Peyer's patch (tissue), 4 donors: ENCODE measurements at regions not wholly inside any gene's neighbourhood (a gene's known extent, or its start where the extent isn't known, plus 50 kb on each side); places are given as distances from the start of the nearest gene placed in this dataset.

ENCODE experiments used
- DNase-seq, 3 donors: peaks; one replicate each; pipeline ENCODE4 v3.0.0-alpha.2; 2017 to 2019
- H3K27ac ChIP-seq, 4 donors: fragments of 200-600 bp; sonication (generic); one replicate each; pipeline ENCODE4 v1.5.1; 2016 to 2019
- H3K27me3 ChIP-seq, 2 donors: fragments of 200-600 bp; sonication (generic); one replicate each; pipeline ENCODE4 v1.5.1; 2019
- H3K36me3 ChIP-seq, 3 donors: fragments of 200-600 bp; sonication (generic); one replicate each; pipeline ENCODE4 v1.5.1; 2016 to 2019
- H3K4me1 ChIP-seq, 4 donors: fragments of 200-600 bp; sonication (generic); one replicate each; pipeline ENCODE4 v1.5.1; 2016 to 2019
- H3K4me3 ChIP-seq, 4 donors: fragments of 200-600 bp; sonication (generic); 1 replicate in 3 of 4; 2 replicates in 1 of 4; pipeline ENCODE4 v1.5.1; 2016 to 2019; ENCODE audit warnings: mild to moderate bottlenecking in 1 of 4
- H3K9me3 ChIP-seq, 4 donors: fragments of 200-600 bp; sonication (generic); one replicate each; pipeline ENCODE4 v1.5.1; 2016 to 2019; ENCODE audit warnings: mild to moderate bottlenecking in 1 of 4
- POLR2A ChIP-seq, 2 donors: fragments of 450-650 bp; IDR thresholded peaks; one replicate each; pipeline ENCODE4 v1.5.1; 2017; ENCODE audit warnings: antibody characterized with exemption in 2 of 2, mild to moderate bottlenecking in 2 of 2, moderate library complexity in 2 of 2
- TF ChIP-seq, protein P1 (sequence below), 6 experiments: fragments of 450-650 bp in 4 of 6; fragments of 200-600 bp in 2 of 6; sonication (generic) in 1 of 6; IDR thresholded peaks; one replicate each; pipeline ENCODE4 v1.5.1; 2017 to 2019; ENCODE audit warnings: antibody characterized with exemption in 6 of 6, mild to moderate bottlenecking in 3 of 6, moderate library complexity in 1 of 6

DNA sequence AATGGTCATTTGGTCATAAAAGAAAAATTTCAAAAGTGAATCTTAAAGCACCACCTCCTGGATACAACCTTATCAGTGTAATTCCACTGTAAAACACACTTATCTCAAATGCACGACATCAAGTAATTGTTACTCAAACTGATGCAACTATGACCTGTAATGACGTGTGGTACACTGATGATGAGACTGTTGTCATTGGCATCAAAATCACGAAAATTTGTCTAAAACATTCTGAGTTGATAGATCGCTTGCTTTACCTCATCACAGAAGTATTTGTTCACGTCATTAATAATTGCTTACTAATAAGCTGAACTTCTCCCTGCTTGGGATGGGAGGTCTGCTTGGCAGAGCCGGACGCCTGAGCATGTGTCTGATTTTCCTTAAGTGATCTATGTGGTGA, 221.8 kb upstream of the KLF6 start:
- no peak overlapping the region for H3K27ac ChIP-seq
- no peak for DNase-seq
- H3K4me1 ChIP-seq, result no peaks in the 10 kb centered on the region
- TF ChIP-seq, protein P1, sequence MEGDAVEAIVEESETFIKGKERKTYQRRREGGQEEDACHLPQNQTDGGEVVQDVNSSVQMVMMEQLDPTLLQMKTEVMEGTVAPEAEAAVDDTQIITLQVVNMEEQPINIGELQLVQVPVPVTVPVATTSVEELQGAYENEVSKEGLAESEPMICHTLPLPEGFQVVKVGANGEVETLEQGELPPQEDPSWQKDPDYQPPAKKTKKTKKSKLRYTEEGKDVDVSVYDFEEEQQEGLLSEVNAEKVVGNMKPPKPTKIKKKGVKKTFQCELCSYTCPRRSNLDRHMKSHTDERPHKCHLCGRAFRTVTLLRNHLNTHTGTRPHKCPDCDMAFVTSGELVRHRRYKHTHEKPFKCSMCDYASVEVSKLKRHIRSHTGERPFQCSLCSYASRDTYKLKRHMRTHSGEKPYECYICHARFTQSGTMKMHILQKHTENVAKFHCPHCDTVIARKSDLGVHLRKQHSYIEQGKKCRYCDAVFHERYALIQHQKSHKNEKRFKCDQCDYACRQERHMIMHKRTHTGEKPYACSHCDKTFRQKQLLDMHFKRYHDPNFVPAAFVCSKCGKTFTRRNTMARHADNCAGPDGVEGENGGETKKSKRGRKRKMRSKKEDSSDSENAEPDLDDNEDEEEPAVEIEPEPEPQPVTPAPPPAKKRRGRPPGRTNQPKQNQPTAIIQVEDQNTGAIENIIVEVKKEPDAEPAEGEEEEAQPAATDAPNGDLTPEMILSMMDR (IDR thresholded peaks at IDR 0.05), result peak in 2 of 6 experiments; percentile 3 to 11
- no peak for TF ChIP-seq POLR2A (IDR thresholded peaks at IDR 0.05)
- H3K4me3 ChIP-seq, result no peak overlapping the region
- no peaks in the 10 kb centered on the region for H3K27me3 ChIP-seq
- H3K36me3 ChIP-seq, result no peaks in the 10 kb centered on the region
- no peaks in the 10 kb centered on the region for H3K9me3 ChIP-seq

DNA sequence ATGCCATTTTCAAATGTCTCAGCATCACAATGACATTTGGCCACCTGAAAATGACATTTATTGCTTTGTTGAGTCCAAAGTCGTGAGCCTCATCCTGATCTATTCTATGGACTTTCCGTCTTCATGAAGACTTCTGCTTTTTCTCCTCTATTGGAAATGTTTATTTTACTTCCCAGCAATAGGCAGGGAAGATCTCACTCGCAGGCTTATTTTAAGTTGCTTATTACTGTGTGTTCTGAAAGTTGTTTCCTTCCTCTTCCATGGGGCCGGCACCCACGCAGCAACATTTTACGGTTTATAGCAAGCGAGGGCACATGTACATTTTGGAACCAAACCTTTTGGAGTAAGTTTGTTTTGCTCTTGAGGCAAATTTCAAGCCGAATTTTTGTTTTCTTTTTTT, 221.0 kb upstream of the KLF6 start:
- no peaks in the 10 kb centered on the region for H3K4me1 ChIP-seq
- no peak for DNase-seq
- H3K4me3 ChIP-seq, result no peak overlapping the region
- H3K36me3 ChIP-seq, result no peaks in the 10 kb centered on the region
- TF ChIP-seq POLR2A (IDR thresholded peaks at IDR 0.05), result no peak
- TF ChIP-seq, protein P1 (IDR thresholded peaks at IDR 0.05), result no peak
- H3K9me3 ChIP-seq, result no peaks in the 10 kb centered on the region
- H3K27me3 ChIP-seq, result no peaks in the 10 kb centered on the region
- peak overlapping the region in 1 of 4 donors; percentile 18 for H3K27ac ChIP-seq

DNA sequence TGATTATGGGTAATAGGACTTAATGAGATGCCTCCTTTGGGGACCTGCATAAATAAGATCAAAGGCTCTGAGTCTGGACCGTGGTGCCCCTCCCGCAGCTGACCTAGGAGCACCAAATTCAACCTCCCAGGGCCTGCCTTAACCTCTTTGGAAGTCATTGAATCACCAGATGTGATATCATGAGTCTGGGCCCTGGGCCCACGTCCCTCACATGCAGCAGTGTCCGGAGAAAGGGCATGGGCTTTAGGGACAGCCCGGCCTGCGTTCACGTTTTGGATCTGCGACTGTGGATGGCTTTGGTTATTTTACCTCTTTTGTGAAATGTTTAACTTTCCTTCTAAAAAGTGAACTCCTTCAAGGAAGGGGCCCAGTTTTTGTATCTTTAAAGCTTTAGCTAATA, 220.0 kb upstream of the KLF6 start:
- Histone ChIP-seq H3K27me3 (no peaks in the 10 kb centered on the region), H3K4me1 (no peaks in the 10 kb centered on the region), H3K9me3 (no peaks in the 10 kb centered on the region), H3K36me3 (no peaks in the 10 kb centered on the region), H3K27ac (no peak overlapping the region), H3K4me3 (no peak overlapping the region)
- no peak for DNase-seq
- TF ChIP-seq POLR2A (IDR thresholded peaks at IDR 0.05), result no peak
- TF ChIP-seq, protein P1 (IDR thresholded peaks at IDR 0.05), result no peak

DNA sequence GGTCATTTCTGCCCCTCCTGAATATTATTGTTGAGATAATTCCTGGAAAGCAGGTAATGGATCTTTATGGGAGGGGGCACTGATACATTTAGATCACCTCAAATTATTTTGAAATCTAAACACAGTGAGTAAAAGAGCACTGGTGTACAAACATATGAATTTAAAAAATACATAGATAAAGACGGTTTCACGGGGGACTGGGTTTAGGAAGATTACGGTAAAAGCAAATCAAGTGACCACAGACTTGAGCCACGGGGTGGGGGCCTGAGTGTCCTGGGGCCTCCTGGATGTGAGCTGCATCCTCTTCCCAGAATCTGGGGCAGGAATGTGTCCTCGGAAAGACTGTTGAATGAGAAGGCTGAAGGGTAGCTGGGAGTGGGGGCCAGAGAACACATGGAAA, 219.1 kb upstream of the KLF6 start:
- no peak overlapping the region for H3K4me3 ChIP-seq
- no peaks in the 10 kb centered on the region for H3K9me3 ChIP-seq
- TF ChIP-seq, protein P1 (IDR thresholded peaks at IDR 0.05), result no peak
- TF ChIP-seq POLR2A (IDR thresholded peaks at IDR 0.05), result no peak
- no peak overlapping the region for H3K27ac ChIP-seq
- no peaks in the 10 kb centered on the region for H3K4me1 ChIP-seq
- no peaks in the 10 kb centered on the region for H3K27me3 ChIP-seq
- no peaks in the 10 kb centered on the region for H3K36me3 ChIP-seq
- no peak for DNase-seq

DNA sequence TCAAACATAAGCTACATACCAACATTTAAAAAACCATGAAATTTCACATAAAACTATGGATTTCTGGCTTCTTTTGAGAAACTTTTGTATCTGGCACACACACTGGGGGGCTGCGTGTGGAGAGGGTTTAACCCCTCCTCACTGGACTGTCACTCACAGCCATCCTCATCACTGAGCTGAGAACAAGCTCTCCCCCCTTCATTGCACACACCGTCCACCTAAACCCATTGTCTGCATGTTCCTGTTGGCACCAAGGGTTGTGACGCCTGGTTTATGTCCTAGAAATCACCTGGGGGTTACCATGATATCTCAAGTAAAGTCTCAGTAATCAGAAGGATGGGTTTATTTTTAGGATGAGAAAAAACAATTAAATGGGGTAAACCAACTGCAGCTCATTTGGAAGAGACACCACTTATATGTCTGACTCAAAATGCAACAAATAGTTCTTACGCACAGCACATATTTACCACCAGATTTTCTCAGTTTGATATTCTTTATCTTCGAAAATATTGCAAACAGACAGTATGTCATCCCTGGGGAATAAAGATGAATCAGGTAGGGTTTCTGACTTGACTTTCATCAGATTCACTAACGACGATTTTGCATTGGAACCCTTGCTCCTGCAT, 218.5 kb upstream of the KLF6 start:
- H3K4me3 ChIP-seq, result no peak overlapping the region
- no peak overlapping the region for H3K27ac ChIP-seq
- H3K27me3 ChIP-seq, result no peaks in the 10 kb centered on the region
- H3K4me1 ChIP-seq, result no peaks in the 10 kb centered on the region
- no peaks in the 10 kb centered on the region for H3K36me3 ChIP-seq
- H3K9me3 ChIP-seq, result no peaks in the 10 kb centered on the region
- no peak for DNase-seq
- TF ChIP-seq, protein P1 (IDR thresholded peaks at IDR 0.05), result no peak
- no peak for TF ChIP-seq POLR2A (IDR thresholded peaks at IDR 0.05)

DNA sequence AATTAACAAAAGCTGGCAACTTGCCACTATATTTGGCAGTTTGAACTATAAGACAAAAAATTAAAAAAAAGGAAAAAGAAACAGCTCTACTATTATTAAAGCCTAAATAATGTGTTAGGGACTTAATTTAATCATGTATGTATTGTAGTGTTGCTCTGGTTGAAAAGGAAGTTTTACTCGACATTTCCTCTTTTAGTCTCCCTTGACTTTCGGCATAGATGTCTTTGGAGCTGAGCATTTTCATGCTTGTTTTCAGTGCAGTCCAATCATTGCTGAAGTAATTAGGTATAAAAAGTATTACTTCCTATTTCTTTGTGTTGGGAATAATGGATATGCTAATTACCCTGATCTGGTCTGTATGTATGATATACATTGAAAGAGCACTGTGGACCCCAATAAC, 216.8 kb upstream of the KLF6 start:
- H3K36me3 ChIP-seq, result no peaks in the 10 kb centered on the region
- no peaks in the 10 kb centered on the region for H3K4me1 ChIP-seq
- no peak for TF ChIP-seq POLR2A (IDR thresholded peaks at IDR 0.05)
- TF ChIP-seq, protein P1 (IDR thresholded peaks at IDR 0.05), result no peak
- H3K4me3 ChIP-seq, result no peak overlapping the region
- no peaks in the 10 kb centered on the region for H3K27me3 ChIP-seq
- no peaks in the 10 kb centered on the region for H3K9me3 ChIP-seq
- no peak for DNase-seq
- H3K27ac ChIP-seq, result no peak overlapping the region
